ENCODE measurements at regions not wholly inside any gene's neighbourhood (a gene's known extent, or its start where the extent isn't known, plus 50 kb on each side); places are given as distances from the start of the nearest gene placed in this dataset.

DNA sequence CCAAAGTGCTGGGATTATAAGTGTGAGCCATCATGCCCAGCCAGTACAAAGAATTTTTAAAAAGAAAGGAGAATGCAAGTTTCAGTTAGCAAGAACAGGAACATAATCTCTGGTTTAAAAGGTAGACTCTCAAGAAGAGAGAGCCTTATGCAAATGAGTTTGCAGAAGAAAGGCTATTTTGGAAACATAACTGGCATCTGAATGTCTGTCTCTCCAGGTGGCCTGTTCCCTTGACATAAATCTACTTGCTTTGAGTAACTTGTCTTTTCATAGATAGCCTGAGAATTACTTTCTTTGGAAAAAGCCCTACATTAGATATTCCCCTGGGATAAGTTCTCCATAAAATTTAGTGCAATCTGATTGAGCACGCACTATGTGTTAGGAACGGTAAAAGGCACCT is 109.6 kb downstream of the ICOS start:
- no peak for TF ChIP-seq CTCF (IDR thresholded peaks at IDR 0.05; ENCODE audit: insufficient read depth, missing control alignments)
- no peak for FAIRE-seq
- no peak for DNase-seq (ENCODE audit: insufficient read length, low spot score)

- DNase-seq (ENCODE audit: insufficient read length, low spot score) = no peak
- FAIRE-seq = no peak
Measured at GRCh38 chr2:204049635-204050034, 113.1 kb downstream of the ICOS start.

DNA sequence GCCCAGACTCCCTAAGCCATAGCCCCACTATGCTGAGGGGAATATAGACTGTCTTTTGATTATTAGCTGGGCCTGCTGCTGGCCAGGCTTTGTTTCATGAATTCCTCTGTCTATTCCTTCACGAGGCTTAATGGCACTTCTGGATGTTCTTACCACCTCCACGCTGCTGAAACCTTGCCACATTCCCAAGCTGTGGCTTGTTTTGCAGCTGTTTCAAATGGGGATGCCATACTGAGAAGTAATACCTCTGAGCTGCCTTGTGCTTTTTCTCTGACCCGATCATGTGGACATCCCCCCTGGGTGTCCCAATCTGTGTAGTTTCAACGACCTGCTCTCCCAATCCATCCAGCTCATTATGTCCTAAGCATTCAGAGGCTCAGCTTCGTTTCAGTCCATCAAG is 114.1 kb downstream of the ICOS start:
- no peak for FAIRE-seq
- no peak for DNase-seq (ENCODE audit: insufficient read length, low spot score)
- no peak for TF ChIP-seq CTCF (IDR thresholded peaks at IDR 0.05; ENCODE audit: insufficient read depth, missing control alignments)

More at GRCh38 chr2:204049635-204050034, 113.1 kb downstream of the ICOS start:
- no peak for TF ChIP-seq CTCF (IDR thresholded peaks at IDR 0.05; ENCODE audit: insufficient read depth, missing control alignments)

DNA sequence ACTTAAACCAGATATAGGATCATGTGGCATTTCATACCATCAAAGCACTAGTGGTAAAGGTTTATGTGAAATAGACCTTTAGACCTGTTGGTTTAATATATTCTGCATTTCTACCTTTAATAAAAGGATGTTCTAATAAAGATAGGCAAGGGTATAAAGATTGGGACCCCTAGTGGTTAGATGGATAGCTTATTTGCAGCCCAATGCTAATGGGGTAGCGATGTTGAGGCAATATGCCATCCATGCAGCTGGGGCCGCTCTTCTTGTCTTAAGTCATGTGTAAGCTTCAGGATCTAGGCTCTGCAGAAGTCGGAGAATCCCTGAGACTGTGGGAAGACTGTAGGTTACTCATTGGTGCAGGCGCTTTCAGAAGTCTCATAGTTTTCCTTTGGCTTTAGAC is 114.9 kb downstream of the ICOS start:
- FAIRE-seq (no peak), DNase-seq (ENCODE audit: insufficient read length, low spot score) (no peak)
- peak; percentile 34 for TF ChIP-seq CTCF (IDR thresholded peaks at IDR 0.05; ENCODE audit: insufficient read depth, missing control alignments)

GRCh38 chr2:204051984-204052556 is 115.5 kb downstream of the ICOS start:
- no peak for TF ChIP-seq CTCF (IDR thresholded peaks at IDR 0.05; ENCODE audit: insufficient read depth, missing control alignments)
- DNase-seq (ENCODE audit: insufficient read length, low spot score) (no peak), FAIRE-seq (no peak)

DNA sequence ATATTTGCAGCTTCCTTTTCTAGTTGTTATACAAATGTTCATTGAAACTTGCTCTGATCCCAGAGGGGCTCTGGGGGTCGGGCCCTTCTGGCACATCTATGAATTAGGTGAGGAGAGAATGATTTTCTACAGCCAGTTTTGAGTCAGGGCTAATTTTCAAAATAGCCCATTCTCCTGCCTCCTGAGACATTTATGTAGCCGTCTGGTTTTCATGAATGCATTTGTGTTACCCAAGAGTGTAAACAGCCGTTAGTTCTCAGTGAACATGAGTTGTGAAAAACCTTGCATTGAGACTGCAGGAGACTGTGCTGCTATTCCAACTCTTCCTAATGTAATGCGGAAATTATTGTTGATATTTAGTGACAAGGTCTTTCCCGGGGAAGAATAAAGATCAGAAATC is 122.5 kb downstream of the ICOS start:
- TF ChIP-seq CTCF (IDR thresholded peaks at IDR 0.05; ENCODE audit: insufficient read depth, missing control alignments) = no peak
- DNase-seq (ENCODE audit: insufficient read length, low spot score) (no peak), FAIRE-seq (no peak)

GRCh38 chr2:204060841-204061240 is 124.3 kb downstream of the ICOS start:
- FAIRE-seq = peak; percentile 61
- peak; percentile 19 for DNase-seq (ENCODE audit: insufficient read length, low spot score)
- no peak for TF ChIP-seq CTCF (IDR thresholded peaks at IDR 0.05; ENCODE audit: insufficient read depth, missing control alignments)
